GM19025 (cell line): ENCODE measurements at regions not wholly inside any gene's neighbourhood (a gene's known extent, or its start where the extent isn't known, plus 50 kb on each side); places are given as distances from the start of the nearest gene placed in this dataset.
"Not testable (repeated sequence)": the region's sequence is repeated elsewhere in the genome, so short reads cannot be mapped to it uniquely, and the experiment has no call there.

ENCODE experiments used
- ATAC-seq: cut with Tn5 transposase; IDR thresholded peaks from one replicate; pipeline ENCODE4 v1.9.1; 2021; ENCODE audit warnings: mild to moderate bottlenecking, low read depth, moderate library complexity; ENCODE audit not compliant: unreplicated experiment

- ATAC-seq, result no peak
Observed at GRCh38 chr3:39651993-39652739, 157.2 kb upstream of the MYRIP start.

GRCh38 chr3:39655718-39656117 lies 153.7 kb upstream of the MYRIP start:
- ATAC-seq, result not testable (repeated sequence)

GRCh38 chr3:39657075-39657474 lies 152.3 kb upstream of the MYRIP start:
- ATAC-seq, result no peak

GRCh38 chr3:39657775-39658174 lies 151.6 kb upstream of the MYRIP start:
- no peak for ATAC-seq

- no peak for ATAC-seq
Observed at GRCh38 chr3:39664931-39665330, 144.5 kb upstream of the MYRIP start.

- no peak for ATAC-seq
Observed at GRCh38 chr3:39665441-39665840, 144.0 kb upstream of the MYRIP start.

- no peak for ATAC-seq
Observed at GRCh38 chr3:39668420-39668819, 141.0 kb upstream of the MYRIP start.

GRCh38 chr3:39671116-39671515 lies 138.3 kb upstream of the MYRIP start:
- ATAC-seq, result no peak

GRCh38 chr3:39671600-39671999 lies 137.8 kb upstream of the MYRIP start:
- no peak for ATAC-seq

- no peak for ATAC-seq
Observed at GRCh38 chr3:39705351-39705900, 104.0 kb upstream of the MYRIP start.

GRCh38 chr3:39707314-39707909 lies 102.0 kb upstream of the MYRIP start:
- ATAC-seq, result no peak

- no peak for ATAC-seq
Observed at GRCh38 chr3:39712413-39713048, 96.9 kb upstream of the MYRIP start.

- ATAC-seq, result not testable (repeated sequence)
Observed at GRCh38 chr3:39713341-39713740, 96.1 kb upstream of the MYRIP start.

- ATAC-seq, result no peak
Observed at GRCh38 chr3:39716849-39717248, 92.6 kb upstream of the MYRIP start.

- ATAC-seq, result no peak
Observed at GRCh38 chr3:39718674-39719595, 90.5 kb upstream of the MYRIP start.

GRCh38 chr3:39721076-39721475 lies 88.3 kb upstream of the MYRIP start:
- no peak for ATAC-seq

- no peak for ATAC-seq
Observed at GRCh38 chr3:39724233-39724846, 85.1 kb upstream of the MYRIP start.

GRCh38 chr3:39725321-39725720 lies 84.1 kb upstream of the MYRIP start:
- ATAC-seq, result no peak

- no peak for ATAC-seq
Observed at GRCh38 chr3:39727415-39727814, 82.0 kb upstream of the MYRIP start.

GRCh38 chr3:39733804-39734203 lies 75.6 kb upstream of the MYRIP start:
- no peak for ATAC-seq
